ENCODE measurements at regions not wholly inside any gene's neighbourhood (a gene's known extent, or its start where the extent isn't known, plus 50 kb on each side); places are given as distances from the start of the nearest gene placed in this dataset.

- no peak for TF ChIP-seq POLR2A (IDR thresholded peaks at IDR 0.05)
- TF ChIP-seq, protein P1, sequence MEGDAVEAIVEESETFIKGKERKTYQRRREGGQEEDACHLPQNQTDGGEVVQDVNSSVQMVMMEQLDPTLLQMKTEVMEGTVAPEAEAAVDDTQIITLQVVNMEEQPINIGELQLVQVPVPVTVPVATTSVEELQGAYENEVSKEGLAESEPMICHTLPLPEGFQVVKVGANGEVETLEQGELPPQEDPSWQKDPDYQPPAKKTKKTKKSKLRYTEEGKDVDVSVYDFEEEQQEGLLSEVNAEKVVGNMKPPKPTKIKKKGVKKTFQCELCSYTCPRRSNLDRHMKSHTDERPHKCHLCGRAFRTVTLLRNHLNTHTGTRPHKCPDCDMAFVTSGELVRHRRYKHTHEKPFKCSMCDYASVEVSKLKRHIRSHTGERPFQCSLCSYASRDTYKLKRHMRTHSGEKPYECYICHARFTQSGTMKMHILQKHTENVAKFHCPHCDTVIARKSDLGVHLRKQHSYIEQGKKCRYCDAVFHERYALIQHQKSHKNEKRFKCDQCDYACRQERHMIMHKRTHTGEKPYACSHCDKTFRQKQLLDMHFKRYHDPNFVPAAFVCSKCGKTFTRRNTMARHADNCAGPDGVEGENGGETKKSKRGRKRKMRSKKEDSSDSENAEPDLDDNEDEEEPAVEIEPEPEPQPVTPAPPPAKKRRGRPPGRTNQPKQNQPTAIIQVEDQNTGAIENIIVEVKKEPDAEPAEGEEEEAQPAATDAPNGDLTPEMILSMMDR (IDR thresholded peaks at IDR 0.05), result no peak
Observed at GRCh38 chrX:128518508-128518907, 466.3 kb upstream of the ACTRT1 start.

Data from Peyer's patch (tissue), 4 donors.